GM12878 (cell line): ENCODE measurements at regions not wholly inside any gene's neighbourhood (a gene's known extent, or its start where the extent isn't known, plus 50 kb on each side); places are given as distances from the start of the nearest gene placed in this dataset.

ENCODE experiments used
- ATAC-seq: fragments of 200-7000 bp; cut with Tn5 transposase; 3 replicates; pipeline ENCODE4 v1.9.1; 2020; ENCODE audit warnings: mild to moderate bottlenecking, moderate library complexity
- BruUV-seq: library from RNA; stranded (reverse); fragments of 400-500 nt; replicated peaks from 2 replicates; lab custom pipeline; 2021; lab: Mats Ljungman, UMichigan
- CTCF ChIA-PET: fragments of 300-600 bp; sonication (Branson Sonifier 250); formaldehyde crosslinking; extraction: SDS; loops from one replicate; lab custom pipeline; 2021; ENCODE audit warnings: inconsistent platforms; lab: Yijun Ruan, JAX
- POLR2A ChIA-PET: fragments of 350-600 bp; formaldehyde crosslinking; extraction: SDS; loops from one replicate; lab custom pipeline; 2021; ENCODE audit warnings: inconsistent platforms; lab: Charles Lee
- RAD21 ChIA-PET: fragments of 300-600 bp; sonication (Branson Sonifier 250); formaldehyde crosslinking; loops from one replicate; lab custom pipeline; 2023; ENCODE audit warnings: antibody characterized with exemption; ENCODE audit not compliant: unreplicated experiment; lab: Charles Lee
- SMC1A ChIA-PET: fragments of 300-600 bp; sonication (Branson Sonifier 250); formaldehyde crosslinking; loops from one replicate; lab custom pipeline; 2023; ENCODE audit not compliant: unreplicated experiment, uncharacterized antibody; lab: Charles Lee
- DNase-seq: peaks from one replicate; pipeline ENCODE4 v3.0.0-alpha.2; 2011; ENCODE audit warnings: low read depth, low spot score
- FAIRE-seq: peaks from 3 replicates; lab custom pipeline; 2011; peaks lifted over from hg19 to GRCh38; lab: Jason Lieb, UNC
- H2AFZ ChIP-seq: 2 replicates; pipeline ENCODE4 v1.6.0; 2011; ENCODE audit warnings: low read depth, low read length, control low read depth; ENCODE audit not compliant: control insufficient read depth
- H3K27ac ChIP-seq: 2 replicates; pipeline ENCODE4 v1.5.1; 2011; ENCODE audit warnings: control low read depth; ENCODE audit not compliant: control insufficient read depth, insufficient read depth
- H3K27me3 ChIP-seq, 2 experiments: replicated peaks in 1 of 2; 2 replicates each; pipeline versions ENCODE4 v1.6.0 to v1.6.1; 2011; ENCODE audit warnings: low read length in 1 of 2; ENCODE audit not compliant: control insufficient read depth in 2 of 2, insufficient read depth in 2 of 2
- H3K36me3 ChIP-seq, 2 experiments: 2 replicates each; pipeline ENCODE4 v1.5.1; 2011; ENCODE audit warnings: low read length in 1 of 2; ENCODE audit not compliant: control insufficient read depth in 2 of 2, insufficient read depth in 2 of 2
- H3K4me1 ChIP-seq: 2 replicates; pipeline ENCODE4 v1.6.1; 2011; ENCODE audit warnings: mild to moderate bottlenecking, low read length, moderate library complexity, mixed read lengths; ENCODE audit not compliant: control insufficient read depth, insufficient read depth
- H3K4me2 ChIP-seq: 2 replicates; pipeline ENCODE4 v1.6.0; 2011; ENCODE audit warnings: control low read depth; ENCODE audit not compliant: control insufficient read depth, insufficient read depth
- H3K4me3 ChIP-seq: fragments of 200-600 bp; sonication (generic); 2 replicates; pipeline ENCODE4 v1.5.1; 2016
- H3K79me2 ChIP-seq: 2 replicates; pipeline ENCODE4 v1.6.0; 2011; ENCODE audit warnings: low read length; ENCODE audit not compliant: control insufficient read depth, insufficient read depth
- H3K9ac ChIP-seq: 2 replicates; pipeline ENCODE4 v1.8.0; 2011; ENCODE audit warnings: low read length, control low read depth, mixed read lengths; ENCODE audit not compliant: control insufficient read depth, insufficient read depth
- H3K9me3 ChIP-seq: replicated peaks from 3 replicates; pipeline ENCODE4 v1.5.1; 2011; ENCODE audit warnings: mild to moderate bottlenecking, low read length; ENCODE audit not compliant: control insufficient read depth, insufficient read depth
- H4K20me1 ChIP-seq: 2 replicates; pipeline ENCODE4 v1.6.0; 2011; ENCODE audit not compliant: control insufficient read depth, insufficient read depth
- CUX1 ChIP-seq: IDR thresholded peaks from 2 replicates; pipeline ENCODE4 v1.6.1; 2012; ENCODE audit warnings: improper control_type of control experiment, low read depth, low read length; ENCODE audit not compliant: insufficient replicate concordance
- GABPA ChIP-seq: IDR thresholded peaks from 2 replicates; pipeline ENCODE4 v1.6.1; 2014; ENCODE audit warnings: antibody characterized with exemption, low read depth, mild to moderate bottlenecking, inconsistent platforms
- JUND ChIP-seq: IDR thresholded peaks from 2 replicates; pipeline ENCODE4 v1.6.1; 2012; ENCODE audit warnings: low read depth, mild to moderate bottlenecking, low read length, improper control_type of control experiment, moderate library complexity
- LARP7 ChIP-seq: fragments of 450-650 bp; IDR thresholded peaks from 2 replicates; pipeline ENCODE4 v1.6.1; 2017; ENCODE audit warnings: mild to moderate bottlenecking
- STAT1 ChIP-seq: fragments of 450-650 bp; conservative IDR thresholded peaks from 2 replicates; pipeline ENCODE4 v1.6.1; 2014; ENCODE audit warnings: antibody characterized with exemption, mild to moderate bottlenecking
- TCF7 ChIP-seq: IDR thresholded peaks from 2 replicates; pipeline ENCODE4 v1.6.1; 2014; ENCODE audit warnings: antibody characterized with exemption, borderline replicate concordance
- ZBTB33 ChIP-seq: fragments of 450-650 bp; IDR thresholded peaks from 2 replicates; pipeline ENCODE4 v1.6.1; 2017; ENCODE audit warnings: mild to moderate bottlenecking
- WGBS: methylation state at CpG from one replicate; pipeline ENCODE4 v1.1.6; 2016; ENCODE audit warnings: low lambda C conversion rate; ENCODE audit not compliant: insufficient replicate concordance, insufficient coverage; ENCODE audit errors: missing lambda C conversion rate; 5-methylcytosine and 5-hydroxymethylcytosine counted together
- in situ Hi-C: fragments of 300-500 bp; cut with MboI; formaldehyde crosslinking; loops from 9 replicates; pipeline ENCODE4 v1.14.3; 2018; ENCODE audit warnings: mixed read lengths
- intact Hi-C: fragments of 100-400 bp; cut with micrococcal nuclease; formaldehyde crosslinking; loops from one replicate; pipeline ENCODE4 v1.14.2; 2022; ENCODE audit not compliant: unreplicated experiment

GRCh38 chr14:96648506-96649326 lies 146.5 kb downstream of the PAPOLA start:
- Histone ChIP-seq H3K4me1 (no peaks in the 10 kb centered on the region), H3K27ac (no peak overlapping the region), H3K4me2 (no peak overlapping the region), H3K9ac (no peak overlapping the region), H3K27me3 (no peaks in the 10 kb centered on the region), H3K9me3 (no peaks in the 10 kb centered on the region; the same call in 2 of the 3 replicates), H3K36me3 (no peaks in the 10 kb centered on the region), H3K4me3 (no peak overlapping the region), H3K79me2 (no peaks in the 10 kb centered on the region), H2AFZ (no peak overlapping the region), H4K20me1 (no peaks in the 10 kb centered on the region)
- ATAC-seq (no peak), FAIRE-seq (no peak), DNase-seq (no peak)
- ChIA-PET RAD21 (no interaction called here), POLR2A (no interaction called here), SMC1A (interaction anchor here (0.6 kb wide), 2 partner anchors 8 to 326 kb away, joined by 3 to 4 read pairs; no protein-coding TSS in a partner anchor), CTCF (no interaction called here)
- TF ChIP-seq JUND = no peak
- TF ChIP-seq LARP7 = no peak
- no TSS peak for BruUV-seq
- intact Hi-C loops = no loop called here
- in situ Hi-C loops = no loop called here
- WGBS = 30% methylated on average over 4 of the region's 5 CpGs

- no peaks in the 10 kb centered on the region for H3K4me1 ChIP-seq
- in situ Hi-C loops (no loop called here), intact Hi-C loops (no loop called here)
- no peak overlapping the region for H3K4me3 ChIP-seq
- H2AFZ ChIP-seq = no peak overlapping the region
- ChIA-PET RAD21 (no interaction called here), CTCF (no interaction called here), SMC1A (no interaction called here), POLR2A (no interaction called here)
- ATAC-seq (no peak), DNase-seq (no peak), FAIRE-seq (no peak)
- H3K4me2 ChIP-seq = no peak overlapping the region
- H3K27me3 ChIP-seq = no peaks in the 10 kb centered on the region
- H4K20me1 ChIP-seq = no peaks in the 10 kb centered on the region
- H3K27ac ChIP-seq = no peak overlapping the region
- no peaks in the 10 kb centered on the region; the same call in 2 of the 3 replicates for H3K9me3 ChIP-seq
- H3K79me2 ChIP-seq = no peaks in the 10 kb centered on the region
- no TSS peak for BruUV-seq
- H3K36me3 ChIP-seq = no peaks in the 10 kb centered on the region
- WGBS = 11% methylated on average over 2 of the region's 2 CpGs
- no peak overlapping the region for H3K9ac ChIP-seq
- no peak for TF ChIP-seq STAT1
- TF ChIP-seq CUX1 = no peak
- no peak for TF ChIP-seq ZBTB33
- TF ChIP-seq TCF7 = no peak
- TF ChIP-seq GABPA = no peak
These were observed 147.1 kb downstream of the PAPOLA start for GRCh38 chr14:96649327-96649601.
